ENCODE measurements at regions not wholly inside any gene's neighbourhood (a gene's known extent, or its start where the extent isn't known, plus 50 kb on each side); places are given as distances from the start of the nearest gene placed in this dataset.

- TF ChIP-seq SUZ12 (IDR thresholded peaks at IDR 0.05) (no peak), LEF1 (IDR thresholded peaks at IDR 0.05; ENCODE audit: borderline replicate concordance) (no peak), FOXA1 (IDR thresholded peaks at IDR 0.05) (no peak), ZNF384 (IDR thresholded peaks at IDR 0.05) (no peak), HDGF (IDR thresholded peaks at IDR 0.05; ENCODE audit: borderline replicate concordance) (no peak), L3MBTL2 (conservative IDR thresholded peaks at IDR 0.05) (no peak)
- no peak for DNase-seq (ENCODE audit: extremely low spot score)
- ChIA-PET CTCF (no interaction called here), POLR2A (no interaction called here)
Measured at GRCh38 chr2:59711121-59711520, 842.3 kb downstream of the BCL11A start.

DNA sequence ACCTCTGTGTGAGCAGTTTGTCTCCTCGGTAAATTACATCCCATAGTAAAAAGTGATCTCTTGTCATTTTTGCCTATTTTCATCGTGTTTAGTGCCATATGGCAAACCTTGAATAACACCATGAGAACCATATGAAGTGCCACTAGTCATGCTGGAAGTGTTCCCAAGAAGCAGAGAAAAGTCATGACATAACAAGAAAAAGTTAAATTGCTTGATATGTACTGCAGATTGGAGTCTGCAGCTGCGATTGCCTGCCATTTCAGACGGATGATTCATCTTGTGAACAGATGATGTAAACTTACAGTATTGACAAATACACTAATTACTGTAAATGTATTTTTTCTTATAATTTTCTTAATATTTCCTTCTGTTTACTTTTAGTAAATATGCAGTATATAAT, 846.7 kb downstream of the BCL11A start:
- TF ChIP-seq FOXK2 (IDR thresholded peaks at IDR 0.05) (no peak), BHLHE40 (IDR thresholded peaks at IDR 0.05; ENCODE audit: borderline replicate concordance) (no peak), NFRKB (IDR thresholded peaks at IDR 0.05) (no peak), PKNOX1 (IDR thresholded peaks at IDR 0.05) (no peak), FOXA1 (IDR thresholded peaks at IDR 0.05) (no peak), HDGF (IDR thresholded peaks at IDR 0.05; ENCODE audit: borderline replicate concordance) (no peak)
- no peak for DNase-seq (ENCODE audit: extremely low spot score)
- CTCF ChIA-PET, result no interaction called here
- POLR2A ChIA-PET, result no interaction called here

DNA sequence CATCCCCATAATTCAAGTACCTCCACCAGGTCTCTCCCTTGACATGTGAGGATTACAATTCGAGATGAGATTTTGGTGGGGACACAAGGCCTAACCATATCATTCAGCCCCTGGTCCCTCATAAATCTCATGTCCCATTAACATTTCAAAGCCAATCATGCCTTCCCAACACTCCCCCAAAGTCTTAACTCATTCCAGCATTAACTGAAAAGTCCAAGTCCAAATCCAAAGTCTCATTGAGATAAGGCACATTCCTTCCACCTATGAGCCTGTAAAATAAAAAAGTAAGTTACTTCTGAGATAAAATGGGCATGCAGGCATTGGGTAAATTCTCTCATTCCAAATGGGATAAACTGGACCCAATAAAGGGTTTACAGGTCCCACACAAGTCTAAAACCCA, 849.7 kb downstream of the BCL11A start:
- no peak for TF ChIP-seq SUZ12 (IDR thresholded peaks at IDR 0.05)
- no peak for TF ChIP-seq PKNOX1 (IDR thresholded peaks at IDR 0.05)
- TF ChIP-seq FOXA1 (IDR thresholded peaks at IDR 0.05), result no peak
- TF ChIP-seq HDGF (IDR thresholded peaks at IDR 0.05; ENCODE audit: borderline replicate concordance), result no peak
- TF ChIP-seq FOXM1 (IDR thresholded peaks at IDR 0.05; ENCODE audit: borderline replicate concordance), result no peak
- no peak for TF ChIP-seq FOXK2 (IDR thresholded peaks at IDR 0.05)
- no peak for TF ChIP-seq L3MBTL2 (conservative IDR thresholded peaks at IDR 0.05)
- no peak for TF ChIP-seq CTBP1 (IDR thresholded peaks at IDR 0.05; ENCODE audit: borderline replicate concordance)
- TF ChIP-seq NFRKB (IDR thresholded peaks at IDR 0.05), result no peak
- no peak for DNase-seq (ENCODE audit: extremely low spot score)
- CTCF ChIA-PET, result no interaction called here
- POLR2A ChIA-PET, result no interaction called here

GRCh38 chr2:59702026-59702425, 851.4 kb downstream of the BCL11A start:
- POLR2A ChIA-PET, result no interaction called here
- DNase-seq (ENCODE audit: extremely low spot score), result no peak
- CTCF ChIA-PET, result no interaction called here
- TF ChIP-seq HDGF (IDR thresholded peaks at IDR 0.05; ENCODE audit: borderline replicate concordance) (no peak), FOXA1 (IDR thresholded peaks at IDR 0.05) (no peak), SP1 (IDR thresholded peaks at IDR 0.05) (no peak), ARNT (IDR thresholded peaks at IDR 0.05) (no peak), FOXK2 (IDR thresholded peaks at IDR 0.05) (no peak), L3MBTL2 (conservative IDR thresholded peaks at IDR 0.05) (no peak), NFRKB (IDR thresholded peaks at IDR 0.05) (no peak), PKNOX1 (IDR thresholded peaks at IDR 0.05) (no peak), BHLHE40 (IDR thresholded peaks at IDR 0.05; ENCODE audit: borderline replicate concordance) (no peak), SUZ12 (IDR thresholded peaks at IDR 0.05) (no peak), FOXM1 (IDR thresholded peaks at IDR 0.05; ENCODE audit: borderline replicate concordance) (no peak), ZNF384 (IDR thresholded peaks at IDR 0.05) (no peak), LEF1 (IDR thresholded peaks at IDR 0.05; ENCODE audit: borderline replicate concordance) (no peak), TARDBP (IDR thresholded peaks at IDR 0.05) (no peak), ELF4 (IDR thresholded peaks at IDR 0.05) (no peak), CTBP1 (IDR thresholded peaks at IDR 0.05; ENCODE audit: borderline replicate concordance) (no peak)

DNA sequence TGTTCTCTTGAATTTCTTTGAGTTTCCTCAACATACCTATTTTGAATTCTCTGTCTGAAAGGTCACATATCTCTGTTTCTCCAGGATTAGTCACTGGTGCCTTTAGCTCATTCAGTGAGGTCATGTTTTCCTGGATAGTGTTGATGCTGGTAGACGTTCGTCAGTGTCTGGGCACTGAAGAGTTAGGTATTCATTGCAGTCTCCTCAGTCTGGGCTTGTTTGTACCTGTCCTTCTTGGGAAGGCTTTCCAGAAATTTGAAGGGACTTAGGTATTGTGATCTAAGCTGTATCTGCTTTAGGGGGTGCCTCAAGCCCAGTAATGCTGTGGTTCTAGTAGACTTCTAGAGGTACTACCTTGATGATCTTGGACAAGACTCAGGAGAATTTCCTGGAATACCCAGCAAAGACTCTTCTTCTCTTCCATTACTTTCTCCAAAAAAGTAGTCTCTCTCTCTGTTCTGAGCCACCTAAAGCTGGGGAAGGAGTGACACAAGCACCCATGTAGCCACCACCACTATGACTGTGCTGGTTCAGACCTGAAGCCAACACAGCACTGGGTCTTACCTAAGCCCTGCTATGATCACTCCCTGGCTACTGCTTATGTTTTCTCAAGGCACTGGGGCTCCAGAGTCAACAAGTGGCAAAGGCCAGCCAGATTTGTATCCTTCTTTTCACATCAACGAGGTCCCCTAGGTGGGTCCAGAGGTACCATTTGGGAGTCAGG, 852.0 kb downstream of the BCL11A start:
- CTCF ChIA-PET, result no interaction called here
- TF ChIP-seq FOXA1 (IDR thresholded peaks at IDR 0.05) (no peak), PKNOX1 (IDR thresholded peaks at IDR 0.05) (no peak), ARNT (IDR thresholded peaks at IDR 0.05) (no peak), HDGF (IDR thresholded peaks at IDR 0.05; ENCODE audit: borderline replicate concordance) (no peak), BHLHE40 (IDR thresholded peaks at IDR 0.05; ENCODE audit: borderline replicate concordance) (no peak), CTBP1 (IDR thresholded peaks at IDR 0.05; ENCODE audit: borderline replicate concordance) (no peak), LEF1 (IDR thresholded peaks at IDR 0.05; ENCODE audit: borderline replicate concordance) (no peak), L3MBTL2 (conservative IDR thresholded peaks at IDR 0.05) (no peak), NFRKB (IDR thresholded peaks at IDR 0.05) (no peak)

DNA sequence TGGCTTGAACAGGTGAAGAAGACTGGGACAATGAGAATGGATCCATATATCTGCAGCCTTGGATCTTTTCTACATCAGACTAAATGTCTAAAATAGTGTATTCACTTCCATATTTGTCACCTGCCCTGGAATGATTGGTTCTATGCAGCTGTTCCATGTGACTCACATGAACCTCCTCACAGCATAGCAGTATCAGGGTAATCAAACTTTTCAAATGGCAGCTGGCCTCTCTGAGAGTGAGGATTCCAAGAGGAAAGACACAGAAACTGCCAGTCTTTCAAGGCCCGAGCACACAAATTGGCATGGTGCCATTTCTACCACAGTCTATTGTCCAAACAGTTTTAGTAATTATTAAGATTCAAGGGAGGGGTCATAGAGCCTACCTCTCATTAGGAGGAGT, 859.3 kb downstream of the BCL11A start:
- ChIA-PET POLR2A (no interaction called here), CTCF (no interaction called here)
- no peak for TF ChIP-seq PKNOX1 (IDR thresholded peaks at IDR 0.05)
- TF ChIP-seq TARDBP (IDR thresholded peaks at IDR 0.05), result no peak
- TF ChIP-seq ARNT (IDR thresholded peaks at IDR 0.05), result no peak
- TF ChIP-seq LEF1 (IDR thresholded peaks at IDR 0.05; ENCODE audit: borderline replicate concordance), result no peak
- TF ChIP-seq FOXM1 (IDR thresholded peaks at IDR 0.05; ENCODE audit: borderline replicate concordance), result no peak
- TF ChIP-seq ELF4 (IDR thresholded peaks at IDR 0.05), result no peak
- no peak for TF ChIP-seq L3MBTL2 (conservative IDR thresholded peaks at IDR 0.05)
- no peak for TF ChIP-seq FOXK2 (IDR thresholded peaks at IDR 0.05)
- no peak for TF ChIP-seq ZNF384 (IDR thresholded peaks at IDR 0.05)
- TF ChIP-seq FOXA1 (IDR thresholded peaks at IDR 0.05), result no peak
- no peak for TF ChIP-seq SP1 (IDR thresholded peaks at IDR 0.05)

More for the DNA sequence above, 852.0 kb downstream of the BCL11A start:
- no peak for DNase-seq (ENCODE audit: extremely low spot score)
- POLR2A ChIA-PET, result no interaction called here

More for the DNA sequence above, 859.3 kb downstream of the BCL11A start:
- no peak for DNase-seq (ENCODE audit: extremely low spot score)

All from HEK293T (cell line).